Stimulated activated CD8-positive, alpha-beta memory T cell treated with anti-CD3 and anti-CD28 coated beads, Interleukin-15, amount 100 ng/mL, for 1 hour (primary cell): ENCODE measurements at regions not wholly inside any gene's neighbourhood (a gene's known extent, or its start where the extent isn't known, plus 50 kb on each side); places are given as distances from the start of the nearest gene placed in this dataset.
"Not testable (repeated sequence)": the region's sequence is repeated elsewhere in the genome, so short reads cannot be mapped to it uniquely, and the experiment has no call there.

ENCODE experiments used
- DNase-seq: peaks from one replicate; pipeline ENCODE4 v3.0.0-alpha.2; 2020; ENCODE audit warnings: low read depth

DNA sequence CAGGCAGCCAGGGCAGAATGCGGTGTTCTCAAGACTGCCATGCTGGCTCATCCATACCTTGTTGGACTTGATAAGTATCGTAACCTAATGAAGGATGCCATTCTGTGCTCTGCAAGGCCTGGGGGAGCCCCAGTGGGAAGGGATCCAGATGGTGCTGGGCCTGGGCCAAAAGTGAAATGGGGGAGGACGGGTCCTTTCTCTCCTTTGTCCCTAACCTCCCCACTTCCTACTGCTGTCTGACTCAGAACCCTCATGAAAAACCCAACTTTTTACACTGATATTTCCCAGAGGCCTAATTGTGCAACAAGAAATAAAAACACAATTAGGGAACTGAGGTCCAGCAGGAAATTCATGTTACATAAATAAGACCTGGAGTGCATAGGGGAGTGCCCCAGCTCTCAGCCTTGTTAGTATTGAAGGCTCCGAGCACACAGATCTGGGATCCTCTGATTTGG is 193.7 kb upstream of the SVIL start:
- no peak for DNase-seq

- no peak for DNase-seq
Measured at GRCh38 chr10:29827512-29827911, 192.7 kb upstream of the SVIL start.

DNA sequence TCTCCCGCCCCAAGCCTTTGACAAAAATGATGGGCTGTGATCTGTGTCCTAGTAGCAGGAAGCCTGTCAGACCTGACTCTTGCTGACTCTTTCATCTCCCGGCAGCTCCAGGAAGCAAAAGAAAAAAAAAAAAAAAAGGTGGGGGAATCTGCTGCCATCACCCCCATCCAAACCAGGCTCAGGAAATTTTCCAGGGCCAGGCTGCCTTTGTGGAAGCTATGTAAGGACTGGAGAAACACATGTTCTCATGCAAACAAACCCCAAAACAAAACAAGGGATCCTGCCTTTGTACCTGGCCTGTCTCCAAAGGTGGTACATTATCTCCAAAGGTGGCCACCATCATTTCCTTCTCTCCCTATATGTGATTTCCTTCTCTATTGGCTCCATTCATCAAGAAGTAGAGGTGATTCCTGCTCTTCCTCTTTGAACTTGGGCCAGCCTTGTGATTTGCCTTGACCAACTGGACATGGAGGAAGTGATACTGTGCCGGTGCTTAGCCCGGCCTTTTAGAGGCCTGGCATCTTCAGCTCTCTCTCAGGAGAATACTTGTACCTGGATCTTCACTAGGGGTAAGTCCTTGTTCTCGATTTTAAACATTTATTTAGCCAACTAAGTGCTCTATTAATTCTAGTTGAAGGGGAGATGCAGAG is 192.2 kb upstream of the SVIL start:
- no peak for DNase-seq

DNA sequence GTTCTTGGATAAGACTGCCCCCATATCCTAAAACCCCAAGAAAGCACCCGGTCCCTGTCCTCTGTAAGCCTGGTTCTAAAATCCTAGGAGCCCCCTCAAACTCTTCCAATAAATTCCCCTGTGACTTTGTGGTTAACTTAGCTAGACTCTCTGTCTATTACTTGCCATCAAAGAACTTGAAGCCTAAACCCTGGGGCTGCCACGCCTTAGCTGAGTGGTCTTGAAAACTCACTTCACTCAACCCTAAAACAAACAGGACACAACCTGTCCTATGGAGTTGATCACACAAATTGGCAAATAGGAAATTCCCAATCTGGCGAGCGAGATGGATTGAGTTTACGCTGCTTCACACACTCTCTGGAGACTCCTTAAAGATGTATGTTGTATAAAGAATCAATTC is 191.4 kb upstream of the SVIL start:
- DNase-seq, result no peak

DNA sequence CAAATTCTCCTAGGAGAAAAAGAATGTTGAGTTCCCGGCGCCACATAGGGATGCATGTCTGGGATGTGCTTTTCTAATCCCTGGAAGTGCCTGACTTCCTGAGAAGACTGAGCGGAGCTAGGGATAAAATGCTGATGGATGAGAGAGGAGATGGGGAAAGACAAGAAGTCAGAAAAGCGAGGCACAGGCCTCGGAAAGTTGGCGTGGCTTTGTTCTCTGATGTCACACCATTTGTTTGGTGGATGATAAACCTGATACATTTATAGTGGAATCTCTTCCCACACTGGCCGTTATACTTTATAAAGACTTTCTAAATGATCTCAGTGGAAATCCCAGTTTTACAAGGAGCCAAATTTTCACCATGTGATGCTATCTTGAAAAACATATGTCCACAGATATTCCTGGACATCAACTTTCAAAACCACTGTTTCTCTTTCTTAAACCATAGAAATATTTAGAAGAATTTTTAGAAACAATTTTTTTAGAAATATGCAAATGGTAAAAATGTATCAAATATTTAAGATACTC is 188.8 kb upstream of the SVIL start:
- no peak for DNase-seq

DNA sequence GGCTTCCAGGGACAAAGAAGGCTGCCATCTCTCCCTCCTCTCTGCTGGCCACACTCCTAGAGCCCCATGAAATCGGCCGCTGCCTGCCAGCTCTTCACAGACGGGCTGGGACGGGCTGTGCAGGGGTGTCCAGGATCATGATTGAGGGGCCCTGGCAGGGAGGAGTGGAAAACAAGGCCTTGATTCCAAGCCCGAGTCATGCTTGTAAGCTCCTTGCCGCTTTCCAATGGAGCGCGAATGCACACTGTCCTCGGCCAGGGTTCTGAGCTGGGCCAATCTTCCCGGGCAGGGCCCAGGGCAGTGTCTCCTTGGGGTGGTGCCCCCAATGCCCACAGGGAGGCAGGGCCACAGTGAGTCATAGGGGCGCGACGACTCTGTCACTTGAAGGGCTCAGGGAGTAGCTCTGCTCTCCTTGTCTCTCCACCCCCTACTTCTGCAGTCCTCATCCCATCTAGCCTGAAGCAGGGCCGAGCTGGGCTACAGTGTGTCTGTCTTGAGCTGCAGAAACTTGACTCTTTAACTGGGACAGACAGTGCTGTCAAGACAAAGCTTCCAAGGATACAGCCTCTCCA is 186.2 kb upstream of the SVIL start:
- no peak for DNase-seq

- no peak for DNase-seq
Measured at GRCh38 chr10:29816801-29817558, 182.2 kb upstream of the SVIL start.

DNA sequence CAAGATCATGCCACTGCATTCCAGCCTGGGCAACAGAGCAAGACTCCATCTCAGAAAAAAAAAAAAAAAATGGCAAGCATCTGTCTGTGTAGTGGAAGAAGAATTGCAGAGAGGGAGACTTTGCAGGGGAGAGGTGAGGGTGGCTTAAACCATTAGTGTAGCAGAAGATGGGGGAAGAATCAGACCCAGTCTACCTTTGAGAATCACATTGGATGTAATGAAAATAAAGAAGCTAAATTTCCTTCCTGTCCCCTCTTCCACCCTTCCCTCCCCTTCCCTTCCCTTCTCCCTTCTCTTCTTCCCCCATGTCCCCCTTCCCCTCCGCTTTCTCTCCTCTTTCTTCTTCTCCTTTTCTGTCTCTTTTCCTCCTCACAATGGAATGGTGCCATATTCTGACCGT is 180.8 kb upstream of the SVIL start:
- DNase-seq, result no peak

DNA sequence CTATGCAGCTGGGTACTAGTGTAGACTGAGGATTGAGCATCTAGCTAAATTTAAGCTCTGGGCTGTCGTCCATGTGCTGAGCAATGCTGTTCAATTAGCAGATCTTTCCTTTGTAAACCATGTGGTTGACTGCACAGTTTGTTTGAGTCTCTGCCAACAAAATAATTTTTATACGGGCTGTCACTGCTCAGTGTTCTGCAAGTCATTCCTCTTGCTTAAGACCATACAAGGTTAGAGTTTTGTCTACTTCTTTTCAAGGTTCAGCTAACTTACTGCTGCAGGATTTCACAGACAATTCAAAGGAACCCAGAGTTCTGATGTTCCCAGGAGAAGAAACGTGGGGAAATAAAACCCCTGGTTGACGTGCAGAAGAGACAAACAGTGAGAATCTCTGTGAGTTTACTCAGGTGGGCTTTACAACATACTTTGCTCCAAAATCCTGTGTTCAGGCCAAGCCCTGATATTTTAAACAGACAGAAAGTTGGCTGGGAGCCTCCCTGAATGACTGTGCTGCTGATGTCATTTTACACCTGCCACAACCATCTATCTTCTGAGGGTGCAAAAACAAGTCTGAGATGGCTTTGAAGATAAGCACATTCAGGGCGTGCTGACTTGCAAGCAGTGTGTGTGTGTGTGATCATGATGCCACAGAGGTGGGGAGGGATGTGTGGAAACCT is 177.1 kb upstream of the SVIL start:
- no peak for DNase-seq

GRCh38 chr10:29810816-29811215 is 176.0 kb upstream of the SVIL start:
- no peak for DNase-seq

- not testable (repeated sequence) for DNase-seq
Measured at GRCh38 chr10:29810231-29810630, 175.5 kb upstream of the SVIL start.

- no peak for DNase-seq
Measured at GRCh38 chr10:29809383-29809782, 174.6 kb upstream of the SVIL start.

- no peak for DNase-seq
Measured at GRCh38 chr10:29807163-29807806, 172.5 kb upstream of the SVIL start.

DNA sequence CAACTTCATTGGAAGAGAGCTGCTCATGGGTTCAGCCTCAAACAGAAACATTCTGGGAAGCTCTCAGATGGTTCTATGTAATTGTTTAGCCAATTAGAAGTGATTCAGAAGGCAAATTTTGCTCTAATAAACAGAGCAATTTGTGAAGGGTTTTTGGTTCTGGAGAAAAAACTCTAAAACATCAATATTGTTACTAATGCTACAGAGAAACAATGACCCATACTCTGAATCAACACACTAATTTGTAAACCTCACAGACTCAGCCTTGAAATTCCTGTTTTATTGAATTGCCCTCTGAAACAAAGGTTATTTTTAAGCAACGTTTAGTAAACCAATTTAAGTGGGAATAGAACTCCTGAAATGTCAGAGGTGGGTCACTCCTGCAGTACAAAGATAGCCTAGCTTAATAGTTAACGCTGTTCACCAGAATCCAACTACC is 171.6 kb upstream of the SVIL start:
- no peak for DNase-seq

DNA sequence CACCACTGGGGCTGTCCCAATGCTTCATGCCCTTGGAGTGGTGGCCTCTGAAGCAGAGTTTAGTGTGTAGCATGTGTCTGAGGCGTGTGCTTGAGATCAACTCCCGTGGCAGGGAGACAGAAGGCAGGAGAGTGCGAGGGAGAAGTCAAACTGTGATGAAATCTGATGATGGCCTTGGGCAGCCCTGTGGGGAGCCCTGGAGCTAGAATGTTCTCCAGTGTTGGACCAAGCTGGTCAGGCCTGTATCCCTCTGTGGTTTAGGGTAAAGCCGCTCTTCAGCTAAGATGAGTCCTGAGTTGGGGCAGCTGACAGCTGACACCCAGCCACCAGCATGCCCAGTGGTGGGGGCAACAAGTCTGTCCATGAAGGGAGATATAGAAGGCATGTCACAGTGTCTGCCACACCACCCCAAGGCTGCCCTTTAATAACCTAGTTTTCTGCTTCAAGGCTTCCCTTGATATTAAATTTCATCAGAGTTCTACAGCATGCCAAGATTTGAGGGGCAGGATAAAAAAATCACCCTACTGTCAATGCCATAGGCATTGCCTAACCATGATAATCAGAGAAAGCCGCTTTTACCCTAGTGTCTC is 170.5 kb upstream of the SVIL start:
- DNase-seq, result no peak

- DNase-seq, result no peak
Measured at GRCh38 chr10:29804025-29804852, 169.5 kb upstream of the SVIL start.

DNA sequence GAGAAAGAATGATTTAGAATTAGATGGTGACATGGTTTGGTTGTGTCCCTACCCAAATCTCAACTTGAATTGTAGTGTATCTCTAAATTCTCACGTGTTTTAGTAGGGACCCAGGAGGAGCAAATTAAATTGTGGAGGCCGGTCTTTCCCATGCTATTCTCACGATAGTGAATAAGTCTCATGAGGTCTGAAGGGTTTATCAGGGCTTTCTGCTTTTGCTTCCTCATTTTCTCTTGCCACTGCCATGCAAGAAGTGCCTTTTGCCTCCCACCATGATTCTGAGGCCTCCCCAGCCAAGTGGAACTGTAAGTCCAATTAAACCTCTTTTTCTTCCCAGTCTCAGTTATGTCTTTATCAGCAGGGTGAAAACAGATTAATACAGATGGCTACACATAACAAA is 167.4 kb upstream of the SVIL start:
- DNase-seq, result no peak

DNA sequence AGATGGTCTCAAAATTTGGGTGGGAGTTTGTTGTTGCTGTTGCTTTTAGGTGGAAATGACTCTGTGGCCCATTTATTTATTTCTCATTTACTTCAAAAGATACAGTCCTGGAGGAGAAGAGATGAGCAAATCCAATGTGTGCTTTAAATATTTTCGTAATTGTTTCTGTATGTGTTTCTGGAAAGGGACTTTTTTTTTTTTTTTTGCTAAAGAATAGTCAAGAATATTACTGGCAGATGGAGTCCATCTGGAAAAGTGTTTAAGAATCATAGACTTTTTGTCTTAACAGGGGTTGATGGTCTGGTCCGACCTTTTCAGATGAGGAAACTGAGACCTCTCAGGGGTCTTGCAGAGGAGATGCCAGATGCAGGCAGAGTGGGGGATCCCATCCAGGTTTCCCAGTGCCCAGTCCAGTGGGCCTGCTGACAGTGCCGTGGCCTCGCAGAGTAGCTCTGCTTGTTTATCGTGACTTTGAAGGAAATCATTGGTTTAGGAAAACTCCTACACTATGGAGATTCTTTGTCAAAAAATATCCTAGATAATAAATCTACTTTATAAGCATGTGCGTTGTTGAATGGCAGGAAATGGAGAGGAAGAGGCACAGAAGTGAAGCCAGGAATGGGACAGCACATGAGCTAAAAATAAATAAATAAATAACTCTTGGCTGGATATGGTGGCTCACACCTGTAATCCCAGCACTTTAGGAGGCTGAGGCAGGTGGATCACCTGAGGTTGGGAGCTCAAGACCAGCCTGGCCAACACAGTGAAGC is 164.3 kb upstream of the SVIL start:
- DNase-seq, result no peak

DNA sequence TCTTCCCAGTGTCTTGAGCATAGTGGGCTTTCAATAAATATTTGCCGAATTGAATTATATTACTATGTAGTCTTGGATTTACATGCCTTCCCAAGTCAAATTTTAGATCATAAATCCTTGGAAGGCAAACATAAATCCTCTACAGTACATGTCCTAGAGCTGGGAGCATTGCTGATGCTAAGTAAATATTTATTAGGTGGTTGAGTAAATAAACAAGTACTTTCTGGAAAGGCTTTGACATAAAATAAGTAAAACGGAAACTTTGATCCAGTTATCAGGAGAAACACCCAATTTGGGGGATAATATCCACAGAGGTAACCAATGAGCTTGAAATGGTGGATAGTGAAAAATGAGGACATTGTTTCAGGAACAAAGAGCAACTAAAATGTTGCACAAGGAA is 162.8 kb upstream of the SVIL start:
- no peak for DNase-seq

GRCh38 chr10:29795850-29796249 is 161.1 kb upstream of the SVIL start:
- DNase-seq, result no peak
